Endodermal cell (in vitro differentiated cells): ENCODE measurements at regions not wholly inside any gene's neighbourhood (a gene's known extent, or its start where the extent isn't known, plus 50 kb on each side); places are given as distances from the start of the nearest gene placed in this dataset.

Source experiments
- DNase-seq: peaks from one replicate; pipeline ENCODE4 v3.0.0-alpha.2; 2017
- H3K27ac ChIP-seq: 2 replicates; pipeline ENCODE4 v1.5.1; 2013; ENCODE audit warnings: mild to moderate bottlenecking, low read depth, low read length, moderate library complexity
- H3K27me3 ChIP-seq: 2 replicates; pipeline ENCODE4 v1.6.1; 2013; ENCODE audit warnings: mild to moderate bottlenecking, low read length, moderate library complexity; ENCODE audit not compliant: insufficient read depth, control insufficient read depth, poor library complexity, severe bottlenecking
- H3K36me3 ChIP-seq: 2 replicates; pipeline ENCODE4 v1.7.0; 2013; ENCODE audit warnings: mild to moderate bottlenecking, low read length, moderate library complexity; ENCODE audit not compliant: control insufficient read depth, insufficient read depth
- H3K4me1 ChIP-seq: one replicate; pipeline ENCODE4 v1.7.0; 2013; ENCODE audit warnings: low read length; ENCODE audit not compliant: control insufficient read depth, insufficient read depth
- H3K4me3 ChIP-seq: 2 replicates; pipeline ENCODE4 v1.5.1; 2013; ENCODE audit warnings: mild to moderate bottlenecking, low read length, moderate library complexity
- H3K9ac ChIP-seq: 2 replicates; pipeline ENCODE4 v1.6.1; 2013; ENCODE audit warnings: mild to moderate bottlenecking, low read length, moderate library complexity; ENCODE audit not compliant: poor library complexity, severe bottlenecking; ENCODE audit errors: extremely low read depth
- H3K9me3 ChIP-seq: 2 replicates; pipeline ENCODE4 v1.6.1; 2013; ENCODE audit warnings: mild to moderate bottlenecking, low read length, moderate library complexity; ENCODE audit not compliant: control insufficient read depth
- H3K27ac Mint-ChIP-seq: 2 replicates; pipeline ENCODE4 v1.8.0; 2020; ENCODE audit warnings: mixed read lengths
- H3K27me3 Mint-ChIP-seq: 2 replicates; pipeline ENCODE4 v1.8.0; 2021; ENCODE audit warnings: mild to moderate bottlenecking, mixed read lengths; ENCODE audit not compliant: insufficient read depth
- H3K36me3 Mint-ChIP-seq: 2 replicates; pipeline ENCODE4 v1.8.0; 2020; ENCODE audit warnings: low read depth, mixed read lengths
- H3K4me1 Mint-ChIP-seq: 2 replicates; pipeline ENCODE4 v1.8.0; 2020; ENCODE audit warnings: mixed read lengths
- H3K4me3 Mint-ChIP-seq: 2 replicates; pipeline ENCODE4 v1.8.0; 2020; ENCODE audit warnings: mild to moderate bottlenecking, moderate library complexity, mixed read lengths
- H3K9me3 Mint-ChIP-seq: 2 replicates; pipeline ENCODE4 v1.8.0; 2020; ENCODE audit warnings: mild to moderate bottlenecking, mixed read lengths
- WGBS, 2 experiments: methylation state at CpG; one replicate each; pipeline versions ENCODE4 v1.1.5 to v1.1.7; 2013; ENCODE audit warnings: missing lambda C conversion rate in 2 of 2, mixed read lengths in 1 of 2; ENCODE audit not compliant: insufficient coverage in 1 of 2, insufficient read length in 1 of 2; 5-methylcytosine and 5-hydroxymethylcytosine counted together
- TF ChIP-seq, protein P1 (sequence below): fragments of 200-600 bp; sonication (generic); conservative IDR thresholded peaks from 2 replicates; pipeline ENCODE4 v1.5.0; 2021; ENCODE audit warnings: antibody characterized with exemption, mild to moderate bottlenecking

DNA sequence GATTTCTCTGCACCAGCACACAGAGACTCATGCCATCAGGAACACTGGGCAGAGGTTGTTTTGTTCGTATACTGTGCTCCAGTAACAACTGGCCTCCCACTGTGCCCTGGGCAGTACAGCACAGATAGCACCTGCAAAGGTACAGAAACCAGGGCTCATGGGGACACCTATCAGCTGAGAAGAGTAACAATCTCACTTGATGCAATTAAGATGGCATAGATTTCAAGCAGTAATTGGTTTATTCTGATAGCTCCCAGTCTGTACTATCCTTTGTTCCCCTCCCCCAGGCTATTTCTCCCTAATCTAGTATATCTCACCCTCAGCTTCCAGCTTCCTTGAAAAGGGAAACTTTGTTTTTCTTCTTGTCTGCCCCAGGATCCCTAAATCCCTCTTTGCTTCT is 343.9 kb upstream of the MMADHC start:
- 55 to 56% methylated on average over 1 of the region's 1 CpG for WGBS, 2 experiments
- H3K36me3 ChIP-seq, result no peaks in the 10 kb centered on the region
- TF ChIP-seq, protein P1, sequence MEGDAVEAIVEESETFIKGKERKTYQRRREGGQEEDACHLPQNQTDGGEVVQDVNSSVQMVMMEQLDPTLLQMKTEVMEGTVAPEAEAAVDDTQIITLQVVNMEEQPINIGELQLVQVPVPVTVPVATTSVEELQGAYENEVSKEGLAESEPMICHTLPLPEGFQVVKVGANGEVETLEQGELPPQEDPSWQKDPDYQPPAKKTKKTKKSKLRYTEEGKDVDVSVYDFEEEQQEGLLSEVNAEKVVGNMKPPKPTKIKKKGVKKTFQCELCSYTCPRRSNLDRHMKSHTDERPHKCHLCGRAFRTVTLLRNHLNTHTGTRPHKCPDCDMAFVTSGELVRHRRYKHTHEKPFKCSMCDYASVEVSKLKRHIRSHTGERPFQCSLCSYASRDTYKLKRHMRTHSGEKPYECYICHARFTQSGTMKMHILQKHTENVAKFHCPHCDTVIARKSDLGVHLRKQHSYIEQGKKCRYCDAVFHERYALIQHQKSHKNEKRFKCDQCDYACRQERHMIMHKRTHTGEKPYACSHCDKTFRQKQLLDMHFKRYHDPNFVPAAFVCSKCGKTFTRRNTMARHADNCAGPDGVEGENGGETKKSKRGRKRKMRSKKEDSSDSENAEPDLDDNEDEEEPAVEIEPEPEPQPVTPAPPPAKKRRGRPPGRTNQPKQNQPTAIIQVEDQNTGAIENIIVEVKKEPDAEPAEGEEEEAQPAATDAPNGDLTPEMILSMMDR, result no peak
- H3K36me3 Mint-ChIP-seq, result no peaks in the 10 kb centered on the region
- peaks cover 4% of the 10 kb centered on the region for H3K9me3 ChIP-seq
- H3K4me3 ChIP-seq, result no peak overlapping the region
- no peak overlapping the region for H3K4me3 Mint-ChIP-seq
- no peak overlapping the region for H3K27ac ChIP-seq
- no peaks in the 10 kb centered on the region for H3K4me1 ChIP-seq
- no peak overlapping the region for H3K9ac ChIP-seq
- H3K4me1 Mint-ChIP-seq, result peaks cover 2% of the 10 kb centered on the region
- peak; percentile 63 for DNase-seq
- H3K27me3 Mint-ChIP-seq, result peaks cover 25% of the 10 kb centered on the region
- H3K9me3 Mint-ChIP-seq, result no peaks in the 10 kb centered on the region
- H3K27me3 ChIP-seq, result peaks cover 60% of the 10 kb centered on the region
- no peak overlapping the region for H3K27ac Mint-ChIP-seq

DNA sequence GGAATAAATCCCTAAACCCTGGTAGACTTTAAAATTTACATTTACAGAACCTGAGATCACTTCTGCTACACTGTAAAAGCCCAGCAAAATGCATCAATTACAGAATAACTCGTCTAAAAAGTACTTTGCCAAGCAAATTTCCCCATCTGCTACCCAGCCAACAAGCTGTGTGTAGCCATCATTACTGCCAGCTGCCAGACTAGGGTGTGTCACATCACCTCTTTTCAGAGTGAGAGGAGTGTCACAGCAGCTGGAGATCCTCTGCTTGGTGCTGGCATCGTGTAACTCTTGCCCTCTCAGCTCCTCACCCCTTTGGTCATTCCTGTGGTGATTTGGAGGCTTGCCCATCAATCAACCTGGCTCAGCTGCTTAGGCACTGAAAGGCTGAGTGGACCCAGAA is 340.4 kb upstream of the MMADHC start:
- Histone ChIP-seq H3K9me3 (no peaks in the 10 kb centered on the region), H3K27me3 (peaks cover 30% of the 10 kb centered on the region), H3K9ac (no peak overlapping the region), H3K4me1 (no peaks in the 10 kb centered on the region), H3K36me3 (no peaks in the 10 kb centered on the region), H3K27ac (no peak overlapping the region), H3K4me3 (no peak overlapping the region)
- TF ChIP-seq, protein P1, result no peak
- H3K4me1 Mint-ChIP-seq, result peaks cover 5% of the 10 kb centered on the region
- peaks cover 10% of the 10 kb centered on the region for H3K27me3 Mint-ChIP-seq
- no peaks in the 10 kb centered on the region for H3K9me3 Mint-ChIP-seq
- H3K36me3 Mint-ChIP-seq, result no peaks in the 10 kb centered on the region
- DNase-seq, result no peak
- no peak overlapping the region for H3K27ac Mint-ChIP-seq
- no peak overlapping the region for H3K4me3 Mint-ChIP-seq
- 63 to 90% methylated on average over 2 of the region's 2 CpGs for WGBS, 2 experiments

DNA sequence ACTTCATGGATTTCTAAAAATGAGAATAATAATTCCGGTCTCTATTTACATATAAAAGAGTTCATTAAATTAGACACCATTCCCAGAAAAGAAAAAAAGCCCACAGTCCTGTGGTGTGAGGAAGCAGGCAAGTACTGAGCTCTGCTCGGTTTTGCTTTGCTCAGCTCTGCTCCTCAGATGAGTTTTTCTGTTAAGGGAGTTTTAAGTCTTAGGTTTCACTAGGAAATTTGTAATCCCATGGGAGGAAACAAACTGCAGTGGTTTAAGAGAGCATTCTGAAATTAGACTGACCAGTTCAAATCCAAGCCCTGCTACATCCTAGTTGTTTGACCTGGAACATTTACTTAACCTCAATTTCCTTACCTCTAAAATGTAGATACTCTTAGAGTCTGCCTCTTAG is 338.6 kb upstream of the MMADHC start:
- Histone ChIP-seq H3K9ac (no peak overlapping the region), H3K4me1 (no peaks in the 10 kb centered on the region), H3K27me3 (peaks cover 24% of the 10 kb centered on the region), H3K27ac (no peak overlapping the region), H3K4me3 (no peak overlapping the region), H3K36me3 (no peaks in the 10 kb centered on the region), H3K9me3 (peaks cover 2% of the 10 kb centered on the region)
- Mint-ChIP-seq H3K4me1 (peaks cover 5% of the 10 kb centered on the region), H3K27me3 (peaks cover 10% of the 10 kb centered on the region), H3K9me3 (no peaks in the 10 kb centered on the region), H3K36me3 (no peaks in the 10 kb centered on the region), H3K4me3 (no peak overlapping the region), H3K27ac (no peak overlapping the region)
- no peak for DNase-seq
- WGBS, 2 experiments, result 98% methylated on average over 2 of the region's 2 CpGs; no CpG with 5 or more reads in 1 of the 2 experiments
- TF ChIP-seq, protein P1, result no peak
